ENCODE measurements at regions not wholly inside any gene's neighbourhood (a gene's known extent, or its start where the extent isn't known, plus 50 kb on each side); places are given as distances from the start of the nearest gene placed in this dataset.

DNA sequence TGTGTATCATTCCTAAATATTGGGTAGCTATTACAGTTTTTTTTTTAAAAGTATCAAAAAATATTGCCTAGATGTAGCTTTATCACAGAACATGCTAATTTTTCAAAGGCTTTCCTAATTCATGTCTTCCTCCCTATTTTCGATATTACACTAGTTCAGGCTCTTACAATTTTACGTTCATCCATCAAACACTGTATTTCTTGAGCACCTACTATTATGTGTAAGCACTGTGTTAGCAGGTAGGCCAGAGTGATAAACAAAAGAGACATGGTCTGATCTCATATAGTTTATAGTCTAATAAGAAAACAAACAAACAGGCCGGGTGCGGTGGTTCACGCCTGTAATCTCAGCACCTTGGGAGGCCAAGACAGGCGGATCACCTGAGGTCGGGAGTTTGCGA lies 69.5 kb downstream of the FAM217A start:
- no peak for TF ChIP-seq POLR2A (IDR thresholded peaks at IDR 0.05; ENCODE audit: low read depth, low read length)
- no peak for TF ChIP-seq TAF1 (IDR thresholded peaks at IDR 0.05; ENCODE audit: borderline replicate concordance, low read depth, low read length)

All from GM12892 (cell line).